ENCODE measurements at regions not wholly inside any gene's neighbourhood (a gene's known extent, or its start where the extent isn't known, plus 50 kb on each side); places are given as distances from the start of the nearest gene placed in this dataset.
"Not testable (repeated sequence)": the region's sequence is repeated elsewhere in the genome, so short reads cannot be mapped to it uniquely, and the experiment has no call there.

GRCh38 chr5:25688156-25688555 is 1043.4 kb upstream of the CDH10 start:
- Histone ChIP-seq H3K9me2 (replicated peaks; ENCODE audit: insufficient read depth, low read length) (no peaks in the 10 kb centered on the region), H2AFZ (ENCODE audit: low read depth, low read length, severe bottlenecking) (peak overlapping the region; percentile 60), H3K9ac (ENCODE audit: low read length) (no peak overlapping the region), H3K79me2 (ENCODE audit: insufficient read depth, low read length) (no peaks in the 10 kb centered on the region), H3F3A (ENCODE audit: insufficient read depth) (no peaks in the 10 kb centered on the region), H4K20me1 (ENCODE audit: low read depth, low read length) (no peaks in the 10 kb centered on the region), H3K36me3 (ENCODE audit: low read length) (no peaks in the 10 kb centered on the region; the same call in 1 of the 2 replicates), H3K4me3 (ENCODE audit: insufficient read depth, low read length, poor library complexity, severe bottlenecking) (no peak overlapping the region), H3K9me3 (ENCODE audit: insufficient read depth, low read length) (no peaks in the 10 kb centered on the region; the same call in 1 of the 2 replicates), H3K4me2 (ENCODE audit: low read depth, low read length, poor library complexity, severe bottlenecking) (peak overlapping the region; percentile 22), H3K27me3 (ENCODE audit: low read length) (no peaks in the 10 kb centered on the region), H3K27ac (ENCODE audit: low read depth, low read length) (peak overlapping the region; percentile 42)
- no peak for TF ChIP-seq EZH2phosphoT487 (conservative IDR thresholded peaks at IDR 0.05; ENCODE audit: low read length)
- TF ChIP-seq, protein P1, sequence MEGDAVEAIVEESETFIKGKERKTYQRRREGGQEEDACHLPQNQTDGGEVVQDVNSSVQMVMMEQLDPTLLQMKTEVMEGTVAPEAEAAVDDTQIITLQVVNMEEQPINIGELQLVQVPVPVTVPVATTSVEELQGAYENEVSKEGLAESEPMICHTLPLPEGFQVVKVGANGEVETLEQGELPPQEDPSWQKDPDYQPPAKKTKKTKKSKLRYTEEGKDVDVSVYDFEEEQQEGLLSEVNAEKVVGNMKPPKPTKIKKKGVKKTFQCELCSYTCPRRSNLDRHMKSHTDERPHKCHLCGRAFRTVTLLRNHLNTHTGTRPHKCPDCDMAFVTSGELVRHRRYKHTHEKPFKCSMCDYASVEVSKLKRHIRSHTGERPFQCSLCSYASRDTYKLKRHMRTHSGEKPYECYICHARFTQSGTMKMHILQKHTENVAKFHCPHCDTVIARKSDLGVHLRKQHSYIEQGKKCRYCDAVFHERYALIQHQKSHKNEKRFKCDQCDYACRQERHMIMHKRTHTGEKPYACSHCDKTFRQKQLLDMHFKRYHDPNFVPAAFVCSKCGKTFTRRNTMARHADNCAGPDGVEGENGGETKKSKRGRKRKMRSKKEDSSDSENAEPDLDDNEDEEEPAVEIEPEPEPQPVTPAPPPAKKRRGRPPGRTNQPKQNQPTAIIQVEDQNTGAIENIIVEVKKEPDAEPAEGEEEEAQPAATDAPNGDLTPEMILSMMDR (IDR thresholded peaks at IDR 0.05; ENCODE audit: insufficient read depth, low read length, poor library complexity, severe bottlenecking): no peak

DNA sequence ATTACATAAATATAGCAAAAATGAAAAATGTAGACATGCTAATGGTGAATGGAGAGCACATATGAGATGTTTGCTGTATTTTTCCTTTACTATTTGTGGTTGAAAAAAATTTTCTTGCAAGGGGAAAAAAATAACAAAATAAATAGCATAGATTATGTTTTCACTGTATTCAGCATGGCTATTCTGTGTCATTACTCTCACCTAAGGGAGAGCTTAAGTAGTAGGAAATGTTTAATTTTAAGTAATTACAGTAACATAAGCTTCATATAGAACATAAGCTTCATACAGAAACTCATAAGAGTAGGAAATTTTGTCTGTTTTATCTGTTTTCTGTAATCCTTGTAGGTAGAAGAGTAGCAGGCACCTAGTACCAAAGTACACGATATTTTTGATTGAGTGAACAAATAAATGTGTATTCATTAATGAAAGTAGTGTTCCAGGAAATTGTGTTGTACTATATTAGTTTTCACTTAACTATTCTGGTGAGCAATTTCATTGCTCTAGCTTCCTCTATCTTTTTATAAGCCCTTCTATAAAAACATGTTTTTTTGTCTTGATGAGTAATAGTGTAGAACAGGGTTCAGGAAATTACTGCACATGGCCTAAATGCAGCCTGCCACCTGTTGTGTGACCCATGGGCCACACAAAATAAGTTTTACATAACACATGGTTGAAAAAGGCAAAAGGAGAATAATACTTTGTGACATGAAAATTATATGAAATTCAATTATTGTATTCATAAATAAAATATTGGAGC is 1025.0 kb upstream of the CDH10 start:
- H3K9me3 ChIP-seq (ENCODE audit: insufficient read depth, low read length): peaks cover 10% of the 10 kb centered on the region; the same call in 1 of the 2 replicates

GRCh38 chr5:25662610-25663009 is 1017.8 kb upstream of the CDH10 start:
- no peak overlapping the region for H3K4me2 ChIP-seq (ENCODE audit: low read depth, low read length, poor library complexity, severe bottlenecking)
- H3K9ac ChIP-seq (ENCODE audit: low read length): no peak overlapping the region
- H3K4me3 ChIP-seq (ENCODE audit: insufficient read depth, low read length, poor library complexity, severe bottlenecking): no peak overlapping the region
- H3K9me2 ChIP-seq (replicated peaks; ENCODE audit: insufficient read depth, low read length): no peaks in the 10 kb centered on the region
- no peaks in the 10 kb centered on the region for H3K79me2 ChIP-seq (ENCODE audit: insufficient read depth, low read length)
- no peaks in the 10 kb centered on the region for H3F3A ChIP-seq (ENCODE audit: insufficient read depth)
- no peak overlapping the region for H3K27ac ChIP-seq (ENCODE audit: low read depth, low read length)
- H3K9me3 ChIP-seq (ENCODE audit: insufficient read depth, low read length): peaks cover 16% of the 10 kb centered on the region; the same call in 1 of the 2 replicates
- H3K36me3 ChIP-seq (ENCODE audit: low read length): 0 out of 2 replicates have a peak, but pooled peaks cover 3% of the 10 kb centered on the region
- no peaks in the 10 kb centered on the region for H3K27me3 ChIP-seq (ENCODE audit: low read length)
- no peaks in the 10 kb centered on the region for H4K20me1 ChIP-seq (ENCODE audit: low read depth, low read length)
- TF ChIP-seq, protein P1 (IDR thresholded peaks at IDR 0.05; ENCODE audit: insufficient read depth, low read length, poor library complexity, severe bottlenecking): no peak
- no peak for TF ChIP-seq EZH2phosphoT487 (conservative IDR thresholded peaks at IDR 0.05; ENCODE audit: low read length)
- no peak overlapping the region for H2AFZ ChIP-seq (ENCODE audit: low read depth, low read length, severe bottlenecking)

More for the DNA sequence above, 1025.0 kb upstream of the CDH10 start:
- Histone ChIP-seq H3K36me3 (ENCODE audit: low read length) (no peaks in the 10 kb centered on the region), H3K9ac (ENCODE audit: low read length) (no peak overlapping the region), H2AFZ (ENCODE audit: low read depth, low read length, severe bottlenecking) (peak overlapping the region; percentile 12), H3K79me2 (ENCODE audit: insufficient read depth, low read length) (no peaks in the 10 kb centered on the region), H4K20me1 (ENCODE audit: low read depth, low read length) (no peaks in the 10 kb centered on the region), H3K4me2 (ENCODE audit: low read depth, low read length, poor library complexity, severe bottlenecking) (peak overlapping the region; percentile 12), H3K4me3 (ENCODE audit: insufficient read depth, low read length, poor library complexity, severe bottlenecking) (no peak overlapping the region), H3K27me3 (ENCODE audit: low read length) (no peaks in the 10 kb centered on the region), H3K27ac (ENCODE audit: low read depth, low read length) (no peak overlapping the region), H3K9me2 (replicated peaks; ENCODE audit: insufficient read depth, low read length) (no peaks in the 10 kb centered on the region), H3F3A (ENCODE audit: insufficient read depth) (no peaks in the 10 kb centered on the region)
- no peak for TF ChIP-seq EZH2phosphoT487 (conservative IDR thresholded peaks at IDR 0.05; ENCODE audit: low read length)
- TF ChIP-seq, protein P1 (IDR thresholded peaks at IDR 0.05; ENCODE audit: insufficient read depth, low read length, poor library complexity, severe bottlenecking): no peak

DNA sequence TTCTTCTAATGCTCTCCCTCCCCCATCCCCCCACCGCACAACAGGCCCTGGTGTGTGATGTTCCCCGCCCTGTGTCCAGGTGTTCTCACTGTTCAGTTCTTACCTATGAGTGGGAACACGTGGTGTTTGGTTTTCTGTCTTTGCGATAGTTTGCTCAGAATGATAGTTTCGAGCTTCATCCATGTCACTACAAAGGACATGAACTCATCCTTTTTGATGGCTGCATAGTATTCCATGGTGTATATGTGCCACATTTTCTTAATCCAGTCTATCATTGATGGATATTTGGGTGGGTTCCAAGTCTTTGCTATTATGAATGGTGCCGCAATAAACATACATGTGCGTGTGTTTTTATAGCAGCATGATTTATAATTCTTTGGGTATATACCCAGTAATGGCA is 1005.5 kb upstream of the CDH10 start:
- H3K27ac ChIP-seq (ENCODE audit: low read depth, low read length); H3K27me3 ChIP-seq (ENCODE audit: low read length); H3K9me2 ChIP-seq (replicated peaks; ENCODE audit: insufficient read depth, low read length); H3K9ac ChIP-seq (ENCODE audit: low read length); H3K79me2 ChIP-seq (ENCODE audit: insufficient read depth, low read length); H3K9me3 ChIP-seq (ENCODE audit: insufficient read depth, low read length); H3K4me3 ChIP-seq (ENCODE audit: insufficient read depth, low read length, poor library complexity, severe bottlenecking); H2AFZ ChIP-seq (ENCODE audit: low read depth, low read length, severe bottlenecking); H3F3A ChIP-seq (ENCODE audit: insufficient read depth); H3K4me2 ChIP-seq (ENCODE audit: low read depth, low read length, poor library complexity, severe bottlenecking); H4K20me1 ChIP-seq (ENCODE audit: low read depth, low read length); H3K36me3 ChIP-seq (ENCODE audit: low read length): not testable (repeated sequence)

Data from SU-DHL-6 (cell line).